Keratinocyte (primary cell): ENCODE measurements at regions not wholly inside any gene's neighbourhood (a gene's known extent, or its start where the extent isn't known, plus 50 kb on each side); places are given as distances from the start of the nearest gene placed in this dataset.

Source experiments
- EZH2 ChIP-seq: IDR thresholded peaks from one replicate; pipeline ENCODE4 v1.6.1; 2012; ENCODE audit warnings: inconsistent platforms, mild to moderate bottlenecking, low read length, moderate library complexity
- TF ChIP-seq, protein P1 (sequence below), 3 experiments: IDR thresholded peaks in 1 of 3; conservative IDR thresholded peaks in 1 of 3; optimal IDR thresholded peaks in 1 of 3; 2 replicates in 2 of 3; 3 replicates in 1 of 3; pipeline versions ENCODE3 to v1.5.1; 2011; ENCODE audit warnings: low read length in 3 of 3, mild to moderate bottlenecking in 3 of 3, moderate library complexity in 2 of 3, control low read depth in 1 of 3, inconsistent platforms in 1 of 3; ENCODE audit not compliant: insufficient read depth in 2 of 3; ENCODE audit errors: extremely low read depth in 1 of 3

GRCh38 chr14:36054353-36055051 lies 122.0 kb downstream of the PTCSC3 start:
- TF ChIP-seq EZH2, result no peak
- TF ChIP-seq, protein P1, sequence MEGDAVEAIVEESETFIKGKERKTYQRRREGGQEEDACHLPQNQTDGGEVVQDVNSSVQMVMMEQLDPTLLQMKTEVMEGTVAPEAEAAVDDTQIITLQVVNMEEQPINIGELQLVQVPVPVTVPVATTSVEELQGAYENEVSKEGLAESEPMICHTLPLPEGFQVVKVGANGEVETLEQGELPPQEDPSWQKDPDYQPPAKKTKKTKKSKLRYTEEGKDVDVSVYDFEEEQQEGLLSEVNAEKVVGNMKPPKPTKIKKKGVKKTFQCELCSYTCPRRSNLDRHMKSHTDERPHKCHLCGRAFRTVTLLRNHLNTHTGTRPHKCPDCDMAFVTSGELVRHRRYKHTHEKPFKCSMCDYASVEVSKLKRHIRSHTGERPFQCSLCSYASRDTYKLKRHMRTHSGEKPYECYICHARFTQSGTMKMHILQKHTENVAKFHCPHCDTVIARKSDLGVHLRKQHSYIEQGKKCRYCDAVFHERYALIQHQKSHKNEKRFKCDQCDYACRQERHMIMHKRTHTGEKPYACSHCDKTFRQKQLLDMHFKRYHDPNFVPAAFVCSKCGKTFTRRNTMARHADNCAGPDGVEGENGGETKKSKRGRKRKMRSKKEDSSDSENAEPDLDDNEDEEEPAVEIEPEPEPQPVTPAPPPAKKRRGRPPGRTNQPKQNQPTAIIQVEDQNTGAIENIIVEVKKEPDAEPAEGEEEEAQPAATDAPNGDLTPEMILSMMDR (optimal IDR thresholded peaks at IDR 0.05 in 1 of 3, IDR thresholded peaks at IDR 0.05 in 1 of 3, conservative IDR thresholded peaks at IDR 0.05 in 1 of 3; ENCODE audit: extremely low read depth in 1 of 3, insufficient read depth in 2 of 3, low read length in 3 of 3), result no peak
